ENCODE measurements at regions not wholly inside any gene's neighbourhood (a gene's known extent, or its start where the extent isn't known, plus 50 kb on each side); places are given as distances from the start of the nearest gene placed in this dataset.

GRCh38 chr21:19998453-19998852 is 999.8 kb upstream of the NCAM2 start:
- no peak for TF ChIP-seq CTCF (IDR thresholded peaks at IDR 0.05)
- no peak for TF ChIP-seq POLR2A (IDR thresholded peaks at IDR 0.05)
